GM18861 (cell line): ENCODE measurements at regions not wholly inside any gene's neighbourhood (a gene's known extent, or its start where the extent isn't known, plus 50 kb on each side); places are given as distances from the start of the nearest gene placed in this dataset.

Experiments used
- ATAC-seq: cut with Tn5 transposase; IDR thresholded peaks from one replicate; pipeline ENCODE4 v1.9.1; 2021; ENCODE audit not compliant: unreplicated experiment

GRCh38 chr11:80144897-80145594 lies 704.2 kb upstream of the TENM4 start:
- no peak for ATAC-seq

- no peak for ATAC-seq
Observed at GRCh38 chr11:80136991-80137390, 696.2 kb upstream of the TENM4 start.

- ATAC-seq = no peak
Observed at GRCh38 chr11:80129396-80129795, 688.6 kb upstream of the TENM4 start.

- no peak for ATAC-seq
Observed at GRCh38 chr11:80122211-80122610, 681.4 kb upstream of the TENM4 start.

- ATAC-seq = no peak
Observed at GRCh38 chr11:80118073-80118472, 677.2 kb upstream of the TENM4 start.

- no peak for ATAC-seq
Observed at GRCh38 chr11:80116796-80117195, 676.0 kb upstream of the TENM4 start.

- ATAC-seq = no peak
Observed at GRCh38 chr11:80109652-80110051, 668.8 kb upstream of the TENM4 start.

- ATAC-seq = no peak
Observed at GRCh38 chr11:80109031-80109430, 668.2 kb upstream of the TENM4 start.

GRCh38 chr11:80107415-80107814 lies 666.6 kb upstream of the TENM4 start:
- ATAC-seq = no peak

- ATAC-seq = no peak
Observed at GRCh38 chr11:80104191-80104590, 663.4 kb upstream of the TENM4 start.

- no peak for ATAC-seq
Observed at GRCh38 chr11:80103142-80103859, 662.5 kb upstream of the TENM4 start.

GRCh38 chr11:80097146-80097545 lies 656.3 kb upstream of the TENM4 start:
- no peak for ATAC-seq

- no peak for ATAC-seq
Observed at GRCh38 chr11:80096736-80097135, 655.9 kb upstream of the TENM4 start.

- ATAC-seq = no peak
Observed at GRCh38 chr11:80086496-80087055, 645.7 kb upstream of the TENM4 start.

GRCh38 chr11:80085563-80085962 lies 644.7 kb upstream of the TENM4 start:
- ATAC-seq = no peak

GRCh38 chr11:80084608-80085007 lies 643.8 kb upstream of the TENM4 start:
- ATAC-seq = no peak

GRCh38 chr11:80083531-80083951 lies 642.7 kb upstream of the TENM4 start:
- ATAC-seq = no peak

GRCh38 chr11:80082406-80082805 lies 641.6 kb upstream of the TENM4 start:
- ATAC-seq = no peak

- ATAC-seq = no peak
Observed at GRCh38 chr11:80077113-80077512, 636.3 kb upstream of the TENM4 start.

- no peak for ATAC-seq
Observed at GRCh38 chr11:80074837-80075236, 634.0 kb upstream of the TENM4 start.

GRCh38 chr11:80066291-80066690 lies 625.5 kb upstream of the TENM4 start:
- ATAC-seq = no peak

GRCh38 chr11:80065086-80065485 lies 624.3 kb upstream of the TENM4 start:
- no peak for ATAC-seq
